ENCODE measurements at regions not wholly inside any gene's neighbourhood (a gene's known extent, or its start where the extent isn't known, plus 50 kb on each side); places are given as distances from the start of the nearest gene placed in this dataset.

- peak; percentile 35 for DNase-seq
Observed at GRCh38 chr3:23079976-23080375, 123.2 kb upstream of the UBE2E2 start.

- DNase-seq: no peak
Observed at GRCh38 chr3:23083701-23084100, 119.4 kb upstream of the UBE2E2 start.

- DNase-seq: no peak
Observed at GRCh38 chr3:23084367-23084766, 118.8 kb upstream of the UBE2E2 start.

DNA sequence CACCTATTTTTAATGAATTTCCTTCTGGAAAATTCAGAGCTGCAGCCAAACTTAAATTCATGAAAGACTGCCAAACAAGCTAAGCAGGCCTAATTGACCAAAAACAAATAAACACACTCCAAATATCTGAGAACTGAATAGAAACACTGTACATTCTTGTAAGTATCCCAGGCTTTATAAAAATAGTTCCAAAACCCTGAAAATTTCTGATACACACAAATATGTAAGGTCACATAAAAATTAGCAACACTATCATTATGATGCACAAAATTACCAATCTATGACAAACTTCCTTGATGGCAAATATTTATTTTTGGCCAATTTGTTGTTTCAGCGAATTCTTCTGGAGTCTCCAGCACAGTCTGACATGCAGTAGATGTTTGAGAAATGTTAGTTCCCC lies 117.9 kb upstream of the UBE2E2 start:
- no peak for DNase-seq

DNA sequence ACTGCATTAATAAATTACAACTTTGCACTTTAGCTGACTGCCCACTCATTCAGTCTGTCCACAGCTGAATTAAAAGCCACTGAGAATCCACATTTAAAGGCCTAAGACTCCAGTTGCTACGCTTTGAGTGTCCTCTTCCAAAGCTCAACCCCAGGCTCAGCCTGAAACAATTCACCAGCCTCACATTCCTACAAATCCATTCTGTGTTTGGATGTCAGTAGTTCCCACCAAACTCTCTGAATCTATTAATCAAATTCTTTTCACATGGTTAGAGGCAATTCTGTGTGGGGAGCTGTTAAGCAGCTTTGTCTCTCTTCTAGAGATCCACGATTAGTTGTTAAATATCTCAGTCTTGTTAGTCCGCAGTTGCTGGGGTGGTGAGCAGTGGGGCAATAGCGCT lies 116.8 kb upstream of the UBE2E2 start:
- no peak for DNase-seq

DNA sequence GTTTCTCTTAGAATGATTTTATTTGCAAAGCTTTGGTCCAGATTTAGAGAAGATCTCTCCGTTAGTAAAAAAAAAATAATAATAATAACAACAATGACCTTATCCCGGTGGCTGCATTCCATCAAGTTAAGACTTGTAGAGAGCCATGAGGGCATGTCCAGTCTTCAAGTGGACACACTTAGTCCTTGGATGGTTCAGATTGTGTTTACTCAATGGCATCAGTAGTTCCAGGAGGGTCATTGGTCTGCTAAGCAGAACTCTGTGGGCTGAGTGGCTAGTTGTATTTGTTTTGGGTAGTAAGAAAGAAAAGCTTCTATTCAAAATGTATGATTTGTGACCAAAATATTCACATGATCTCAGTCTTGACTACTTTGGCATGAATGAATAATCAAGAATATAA lies 116.3 kb upstream of the UBE2E2 start:
- DNase-seq: no peak

GRCh38 chr3:23094412-23094811 lies 108.7 kb upstream of the UBE2E2 start:
- no peak for DNase-seq

DNA sequence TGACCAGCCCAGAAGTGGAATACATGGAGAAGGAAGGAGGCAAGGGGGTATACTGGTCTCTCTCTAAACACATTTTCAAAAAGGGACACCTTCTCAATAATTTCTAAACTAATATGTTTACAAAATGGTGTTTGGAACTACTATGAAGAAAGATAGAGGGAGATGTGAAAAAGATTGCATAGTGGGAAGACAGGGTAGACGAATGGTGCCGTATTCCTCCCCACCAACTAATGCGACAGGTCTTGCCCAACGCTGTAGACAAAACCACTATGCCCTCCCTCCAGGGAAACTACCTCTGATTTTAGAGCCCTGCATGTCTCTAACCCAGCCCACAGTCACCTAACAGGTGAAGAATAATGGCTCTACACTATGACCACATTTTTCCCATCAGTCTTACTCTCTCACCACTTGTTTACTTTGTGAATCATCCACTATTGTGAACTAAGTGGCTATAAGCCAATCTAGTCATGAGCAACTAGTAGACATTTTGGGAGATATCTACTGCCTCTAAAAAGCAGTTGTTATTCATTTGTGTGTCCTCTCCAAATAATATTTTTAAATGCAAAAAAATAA lies 108.2 kb upstream of the UBE2E2 start:
- DNase-seq: peak; percentile 91

- peak; percentile 28 for DNase-seq
Observed at GRCh38 chr3:23096041-23096440, 107.1 kb upstream of the UBE2E2 start.

DNA sequence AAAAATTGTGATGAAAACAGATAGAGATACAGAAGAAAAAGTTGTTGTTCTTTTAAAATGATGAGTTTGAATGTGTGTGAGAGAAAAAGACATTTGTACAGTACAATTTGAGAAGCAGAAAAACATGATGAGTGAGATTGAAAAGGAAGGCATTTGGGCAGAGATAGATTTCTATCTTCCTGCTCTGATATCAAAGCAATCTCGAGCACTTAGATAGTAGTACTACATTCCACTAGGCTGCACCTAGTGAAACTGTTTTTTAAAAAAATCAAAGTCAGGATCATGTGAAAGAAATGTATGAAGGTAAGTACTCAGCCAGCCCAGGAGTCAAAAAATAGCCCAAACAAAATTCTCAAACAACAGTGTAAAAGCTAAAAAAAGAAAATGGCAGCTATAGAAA lies 104.1 kb upstream of the UBE2E2 start:
- no peak for DNase-seq

DNA sequence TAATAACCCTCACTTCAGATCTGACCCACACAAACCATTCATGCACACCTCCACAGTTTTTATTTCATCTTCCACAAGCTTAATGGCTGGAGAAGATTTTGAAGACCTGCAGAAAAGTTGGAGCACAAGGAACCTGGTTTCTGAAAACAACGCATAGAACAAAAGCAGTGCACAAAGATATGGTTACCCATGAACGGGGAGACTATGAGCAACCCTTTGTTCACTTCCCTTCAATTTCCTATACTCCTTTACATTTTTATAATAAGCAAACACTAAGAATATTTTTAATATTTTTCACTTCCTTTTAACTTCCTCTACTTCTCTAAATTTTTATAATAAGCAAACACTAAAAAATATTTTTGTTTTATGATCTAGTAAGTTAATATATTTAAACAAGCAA lies 103.5 kb upstream of the UBE2E2 start:
- no peak for DNase-seq

DNA sequence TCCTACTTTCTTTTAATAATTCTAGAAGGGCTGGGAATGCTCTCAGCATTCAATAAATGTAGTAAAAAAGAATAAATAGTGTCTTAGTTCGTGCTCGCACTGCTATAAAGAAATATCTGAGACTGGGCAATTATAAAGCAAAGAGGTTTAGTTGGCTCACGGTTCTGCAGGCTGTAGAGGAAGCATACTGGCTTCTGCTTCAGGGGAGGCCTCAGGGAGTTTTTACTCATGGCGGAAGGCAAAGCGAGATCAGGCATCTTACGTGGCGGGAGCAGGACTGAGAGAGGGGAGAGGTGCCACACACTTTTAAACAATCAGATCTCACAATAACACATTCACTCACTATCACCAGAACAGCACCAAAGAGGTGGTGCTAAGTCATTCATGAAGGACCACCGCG lies 103.0 kb upstream of the UBE2E2 start:
- no peak for DNase-seq

GRCh38 chr3:23103764-23104163 lies 99.4 kb upstream of the UBE2E2 start:
- no peak for DNase-seq

- DNase-seq: no peak
Observed at GRCh38 chr3:23105048-23105447, 98.1 kb upstream of the UBE2E2 start.

- no peak for DNase-seq
Observed at GRCh38 chr3:23106666-23107065, 96.5 kb upstream of the UBE2E2 start.

- DNase-seq: no peak
Observed at GRCh38 chr3:23107221-23107620, 95.9 kb upstream of the UBE2E2 start.

- no peak for DNase-seq
Observed at GRCh38 chr3:23108451-23109057, 94.6 kb upstream of the UBE2E2 start.

- DNase-seq: no peak
Observed at GRCh38 chr3:23111286-23111685, 91.8 kb upstream of the UBE2E2 start.

GRCh38 chr3:23111797-23112196 lies 91.3 kb upstream of the UBE2E2 start:
- no peak for DNase-seq

- no peak for DNase-seq
Observed at GRCh38 chr3:23112491-23112890, 90.6 kb upstream of the UBE2E2 start.

- DNase-seq: no peak
Observed at GRCh38 chr3:23113455-23114171, 89.5 kb upstream of the UBE2E2 start.

DNA sequence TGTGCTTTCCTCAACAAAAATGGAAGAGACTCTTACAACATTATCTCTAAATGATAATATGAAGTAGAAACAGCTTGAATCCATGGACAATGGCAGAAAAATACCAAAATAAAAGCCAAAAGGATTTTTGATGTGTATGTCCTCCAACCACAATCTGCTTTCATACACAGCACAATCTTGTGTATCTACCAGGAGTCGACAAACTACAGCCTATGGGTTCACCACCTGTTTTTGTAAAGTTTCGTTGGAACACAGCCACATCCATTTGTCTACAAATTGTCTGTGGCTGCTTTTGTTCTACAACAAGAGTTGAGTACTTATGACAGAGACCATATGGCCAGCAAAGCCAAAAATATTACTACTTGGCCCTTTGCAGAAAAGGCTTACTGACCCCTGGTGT lies 88.7 kb upstream of the UBE2E2 start:
- no peak for DNase-seq

- no peak for DNase-seq
Observed at GRCh38 chr3:23115171-23115877, 87.8 kb upstream of the UBE2E2 start.

Data from kidney glomerular epithelial cell (primary cell).